Gastroesophageal sphincter (tissue), 4 donors: ENCODE measurements at regions not wholly inside any gene's neighbourhood (a gene's known extent, or its start where the extent isn't known, plus 50 kb on each side); places are given as distances from the start of the nearest gene placed in this dataset.

ENCODE experiments used
- ATAC-seq: fragments of 150-250 bp; one replicate; pipeline ENCODE4 v1.9.1; 2016; ENCODE audit warnings: mild to moderate bottlenecking, moderate library complexity
- H3K27ac ChIP-seq, 4 donors: fragments of 200-600 bp; sonication (generic) in 3 of 4; 1 replicate in 3 of 4; 2 replicates in 1 of 4; pipeline ENCODE4 v1.5.1; 2016 to 2019
- H3K27me3 ChIP-seq: fragments of 200-600 bp; sonication (generic); one replicate; pipeline ENCODE4 v1.5.1; 2019
- H3K36me3 ChIP-seq, 2 donors: fragments of 200-600 bp; sonication (generic); one replicate each; pipeline ENCODE4 v1.5.1; 2019; ENCODE audit warnings: control low read depth in 1 of 2
- H3K4me1 ChIP-seq, 3 donors: fragments of 200-600 bp; sonication (generic); 1 replicate in 2 of 3; 2 replicates in 1 of 3; pipeline ENCODE4 v1.5.1; 2016 to 2019; ENCODE audit warnings: control low read depth in 2 of 3
- H3K4me3 ChIP-seq, 2 donors: fragments of 200-600 bp; sonication (generic); one replicate each; pipeline ENCODE4 v1.5.1; 2019; ENCODE audit warnings: mild to moderate bottlenecking in 1 of 2, moderate library complexity in 1 of 2
- H3K9me3 ChIP-seq, 3 donors: fragments of 200-600 bp; sonication (generic); one replicate each; pipeline ENCODE4 v1.5.1; 2017 to 2019; ENCODE audit warnings: control low read depth in 2 of 3
- EP300 ChIP-seq: sonication (generic); formaldehyde crosslinking; IDR thresholded peaks from one replicate; pipeline ENCODE4 v1.6.1; 2017; ENCODE audit warnings: antibody characterized with exemption, mild to moderate bottlenecking
- POLR2A ChIP-seq, 2 donors: fragments of 450-650 bp; IDR thresholded peaks; one replicate each; pipeline ENCODE4 v1.6.1; 2017; ENCODE audit warnings: antibody characterized with exemption in 2 of 2, mild to moderate bottlenecking in 2 of 2, moderate library complexity in 1 of 2
- POLR2AphosphoS5 ChIP-seq: sonication (generic); formaldehyde crosslinking; IDR thresholded peaks from one replicate; pipeline ENCODE4 v1.6.1; 2017; ENCODE audit warnings: antibody characterized with exemption
- WGBS, 2 donors: methylation state at CpG; one replicate each; pipeline ENCODE4 v1.1.5; 2018; ENCODE audit warnings: low coverage in 1 of 2; 5-methylcytosine and 5-hydroxymethylcytosine counted together
- TF ChIP-seq, protein P1 (sequence below), 4 experiments: fragments of 200-600 bp in 2 of 4; fragments of 450-650 bp in 2 of 4; sonication (generic) in 1 of 4; IDR thresholded peaks; one replicate each; pipeline ENCODE4 v1.5.1; 2017 to 2019; ENCODE audit warnings: antibody characterized with exemption in 4 of 4, mild to moderate bottlenecking in 2 of 4, moderate library complexity in 2 of 4

DNA sequence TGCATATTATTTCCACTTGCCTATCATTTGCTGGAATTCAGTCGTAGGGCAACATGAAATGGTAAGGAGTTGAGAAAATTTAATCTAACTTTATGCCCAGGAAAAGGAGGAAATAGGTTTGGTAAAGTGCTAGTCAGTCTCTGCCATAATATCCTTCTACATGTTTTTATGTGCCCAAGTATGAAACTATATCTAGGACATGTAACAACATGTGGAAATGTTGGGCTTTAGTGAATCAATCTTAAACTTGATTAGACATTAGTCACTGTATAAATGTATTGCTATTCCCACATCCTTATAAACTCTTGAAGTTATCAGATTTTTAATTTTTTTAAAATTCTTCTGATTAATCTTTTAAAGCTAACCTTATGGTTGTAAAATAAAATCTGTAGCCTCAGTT lies 204.7 kb upstream of the ZRANB2 start:
- Histone ChIP-seq H3K36me3 (no peaks in the 10 kb centered on the region), H3K9me3 (peaks cover 0 to 12% (median 0%) of the 10 kb centered on the region in 3 donors), H3K4me1 (no peaks in the 10 kb centered on the region), H3K4me3 (no peak overlapping the region), H3K27me3 (no peaks in the 10 kb centered on the region), H3K27ac (no peak overlapping the region)
- WGBS, 2 donors: 78% methylated on average over 1 of the region's 1 CpG; no CpG with 5 or more reads in 1 of the 2 donors
- ATAC-seq: no peak
- TF ChIP-seq POLR2AphosphoS5 (no peak), POLR2A (IDR thresholded peaks at IDR 0.05) (no peak), EP300 (no peak)
- TF ChIP-seq, protein P1, sequence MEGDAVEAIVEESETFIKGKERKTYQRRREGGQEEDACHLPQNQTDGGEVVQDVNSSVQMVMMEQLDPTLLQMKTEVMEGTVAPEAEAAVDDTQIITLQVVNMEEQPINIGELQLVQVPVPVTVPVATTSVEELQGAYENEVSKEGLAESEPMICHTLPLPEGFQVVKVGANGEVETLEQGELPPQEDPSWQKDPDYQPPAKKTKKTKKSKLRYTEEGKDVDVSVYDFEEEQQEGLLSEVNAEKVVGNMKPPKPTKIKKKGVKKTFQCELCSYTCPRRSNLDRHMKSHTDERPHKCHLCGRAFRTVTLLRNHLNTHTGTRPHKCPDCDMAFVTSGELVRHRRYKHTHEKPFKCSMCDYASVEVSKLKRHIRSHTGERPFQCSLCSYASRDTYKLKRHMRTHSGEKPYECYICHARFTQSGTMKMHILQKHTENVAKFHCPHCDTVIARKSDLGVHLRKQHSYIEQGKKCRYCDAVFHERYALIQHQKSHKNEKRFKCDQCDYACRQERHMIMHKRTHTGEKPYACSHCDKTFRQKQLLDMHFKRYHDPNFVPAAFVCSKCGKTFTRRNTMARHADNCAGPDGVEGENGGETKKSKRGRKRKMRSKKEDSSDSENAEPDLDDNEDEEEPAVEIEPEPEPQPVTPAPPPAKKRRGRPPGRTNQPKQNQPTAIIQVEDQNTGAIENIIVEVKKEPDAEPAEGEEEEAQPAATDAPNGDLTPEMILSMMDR (IDR thresholded peaks at IDR 0.05): no peak

DNA sequence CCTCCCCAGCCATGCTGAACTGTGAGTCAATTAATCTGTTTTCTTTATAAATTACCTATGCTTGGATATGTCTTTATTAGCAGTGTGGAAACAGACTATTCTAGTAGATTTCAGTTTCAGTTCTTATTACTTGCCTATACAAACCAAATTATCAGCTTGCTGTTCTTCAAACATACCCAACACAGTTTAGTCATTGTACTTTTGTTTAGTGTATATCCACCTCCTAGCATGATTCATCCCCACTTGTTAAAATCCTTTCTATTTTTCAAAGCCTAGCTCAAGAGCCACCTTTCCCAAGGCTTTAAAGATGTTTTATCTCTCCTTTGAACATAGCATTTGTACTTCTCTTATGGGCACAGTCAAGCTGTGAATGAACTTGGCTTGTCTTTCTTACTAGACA lies 195.6 kb upstream of the ZRANB2 start:
- ATAC-seq: no peak
- Histone ChIP-seq H3K27ac (no peak overlapping the region), H3K36me3 (no peaks in the 10 kb centered on the region), H3K9me3 (no peaks in the 10 kb centered on the region), H3K4me1 (no peaks in the 10 kb centered on the region), H3K27me3 (no peaks in the 10 kb centered on the region), H3K4me3 (no peak overlapping the region)
- TF ChIP-seq EP300 (no peak), POLR2A (IDR thresholded peaks at IDR 0.05) (no peak), POLR2AphosphoS5 (no peak)
- TF ChIP-seq, protein P1 (IDR thresholded peaks at IDR 0.05): no peak

DNA sequence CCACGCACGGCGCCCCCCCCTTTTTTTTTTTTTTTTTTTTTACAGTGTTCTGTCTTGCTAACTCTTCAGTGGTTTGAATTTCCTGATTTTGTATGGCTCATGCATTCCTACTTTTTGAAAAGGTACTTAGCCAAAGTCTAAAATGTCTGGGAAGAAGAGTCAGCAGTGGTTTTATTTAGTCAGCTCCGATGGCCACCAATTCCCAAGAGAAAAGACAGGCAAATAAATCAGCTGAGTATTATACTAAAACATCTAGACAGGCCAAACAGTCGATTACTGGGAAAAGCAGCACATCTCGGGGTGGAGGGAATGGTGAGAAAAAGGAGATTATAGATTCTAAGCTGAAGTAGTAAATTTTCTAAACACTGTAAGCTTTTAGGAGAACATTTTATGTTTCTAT lies 192.5 kb upstream of the ZRANB2 start:
- H3K36me3 ChIP-seq: no peaks in the 10 kb centered on the region
- H3K9me3 ChIP-seq: no peaks in the 10 kb centered on the region
- TF ChIP-seq POLR2A (IDR thresholded peaks at IDR 0.05) (no peak), POLR2AphosphoS5 (no peak), EP300 (no peak)
- TF ChIP-seq, protein P1 (IDR thresholded peaks at IDR 0.05): no peak
- H3K4me3 ChIP-seq: no peak overlapping the region
- no peaks in the 10 kb centered on the region for H3K4me1 ChIP-seq
- no peak for ATAC-seq
- 54 to 77% methylated on average over 3 to 5 of the region's 6 CpGs for WGBS, 2 donors
- H3K27ac ChIP-seq: no peak overlapping the region
- H3K27me3 ChIP-seq: no peaks in the 10 kb centered on the region

DNA sequence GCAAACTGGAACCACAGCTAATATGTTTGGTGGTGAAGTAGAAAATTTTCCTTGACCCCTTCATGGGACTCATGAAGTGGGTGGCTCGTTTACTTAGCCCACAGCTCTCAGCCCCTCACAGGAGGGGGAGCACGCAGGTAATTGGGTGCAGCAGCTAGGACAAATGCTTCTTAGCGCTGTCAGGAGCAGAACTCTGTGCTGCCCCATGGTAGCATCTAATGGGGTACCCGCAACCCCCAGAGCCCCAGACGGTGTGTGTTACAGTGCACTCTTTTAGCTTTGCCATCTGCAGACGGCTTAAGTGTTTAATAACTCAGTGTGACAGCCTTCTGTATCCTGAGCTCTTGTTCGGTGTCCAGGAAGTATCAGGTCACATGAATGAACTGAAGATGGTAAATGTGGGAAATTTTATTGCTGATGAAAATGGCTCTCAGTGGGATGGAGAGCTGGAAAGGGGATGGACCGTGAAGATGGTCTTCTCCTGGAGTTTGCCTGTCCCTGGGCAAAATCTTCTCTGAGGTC lies 189.6 kb upstream of the ZRANB2 start:
- Histone ChIP-seq H3K4me3 (no peak overlapping the region), H3K9me3 (no peaks in the 10 kb centered on the region), H3K27me3 (no peaks in the 10 kb centered on the region), H3K36me3 (no peaks in the 10 kb centered on the region), H3K27ac (no peak overlapping the region), H3K4me1 (no peaks in the 10 kb centered on the region)
- WGBS, 2 donors: 66 to 75% methylated on average over 4 of the region's 8 CpGs
- no peak for ATAC-seq
- TF ChIP-seq, protein P1 (IDR thresholded peaks at IDR 0.05): no peak
- no peak for TF ChIP-seq POLR2A (IDR thresholded peaks at IDR 0.05)
- no peak for TF ChIP-seq EP300
- TF ChIP-seq POLR2AphosphoS5: no peak

- ATAC-seq: no peak
- no peak for TF ChIP-seq POLR2AphosphoS5
- H3K27me3 ChIP-seq: no peaks in the 10 kb centered on the region
- no peaks in the 10 kb centered on the region for H3K4me1 ChIP-seq
- H3K9me3 ChIP-seq: no peaks in the 10 kb centered on the region
- no peaks in the 10 kb centered on the region for H3K36me3 ChIP-seq
- WGBS, 2 donors: 92% methylated on average over 1 of the region's 1 CpG; no CpG with 5 or more reads in 1 of the 2 donors
- H3K27ac ChIP-seq: no peak overlapping the region
- H3K4me3 ChIP-seq: no peak overlapping the region
Observed at GRCh38 chr1:71269818-71270217, 189.0 kb upstream of the ZRANB2 start.
